PC-9 (cell line): ENCODE measurements at regions not wholly inside any gene's neighbourhood (a gene's known extent, or its start where the extent isn't known, plus 50 kb on each side); places are given as distances from the start of the nearest gene placed in this dataset.

Source experiments
- EZH2 ChIP-seq: fragments of 200-600 bp; sonication (generic); IDR thresholded peaks from 2 replicates; pipeline ENCODE4 v1.8.0; 2017; ENCODE audit warnings: antibody characterized with exemption, low read depth
- TF ChIP-seq, protein P1 (sequence below): fragments of 200-600 bp; sonication (generic); conservative IDR thresholded peaks from 2 replicates; pipeline ENCODE4 v1.6.1; 2017; ENCODE audit warnings: mixed run types, antibody characterized with exemption, mild to moderate bottlenecking, moderate library complexity

DNA sequence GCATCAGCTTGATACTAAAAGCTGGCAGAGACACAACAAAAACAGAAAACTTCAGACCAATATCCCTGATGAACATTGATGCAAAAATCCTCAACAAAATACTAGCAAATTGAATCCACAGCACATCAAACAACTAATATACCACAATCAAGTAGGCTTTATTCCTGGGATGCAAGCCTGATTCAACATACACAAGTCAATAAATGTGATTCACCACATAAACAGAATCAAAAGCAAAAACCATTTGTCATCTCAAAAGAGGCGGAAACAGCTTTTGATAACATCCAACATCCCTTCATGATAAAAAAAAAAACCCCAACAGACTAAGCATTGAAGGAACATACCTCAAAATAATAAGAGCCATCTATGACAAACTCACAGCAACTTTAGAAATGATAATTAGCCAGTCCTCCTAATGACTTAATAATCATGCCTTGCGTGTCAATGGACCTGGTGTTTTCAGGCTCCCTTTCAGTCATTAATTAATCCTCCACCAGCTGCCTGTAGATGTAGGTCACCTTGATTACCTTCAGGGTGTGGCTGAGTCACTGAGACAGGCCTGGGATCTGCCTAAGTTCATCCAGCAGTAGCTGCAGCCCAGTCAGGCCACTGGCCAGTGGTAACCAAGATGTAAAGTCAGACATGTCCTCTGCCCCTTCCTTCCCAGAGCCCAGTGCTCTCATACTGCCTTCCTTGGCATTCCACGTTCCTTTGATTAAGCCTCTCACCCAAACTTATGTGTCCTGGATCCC, 109.8 kb downstream of the EHF start:
- TF ChIP-seq EZH2, result no peak
- TF ChIP-seq, protein P1, sequence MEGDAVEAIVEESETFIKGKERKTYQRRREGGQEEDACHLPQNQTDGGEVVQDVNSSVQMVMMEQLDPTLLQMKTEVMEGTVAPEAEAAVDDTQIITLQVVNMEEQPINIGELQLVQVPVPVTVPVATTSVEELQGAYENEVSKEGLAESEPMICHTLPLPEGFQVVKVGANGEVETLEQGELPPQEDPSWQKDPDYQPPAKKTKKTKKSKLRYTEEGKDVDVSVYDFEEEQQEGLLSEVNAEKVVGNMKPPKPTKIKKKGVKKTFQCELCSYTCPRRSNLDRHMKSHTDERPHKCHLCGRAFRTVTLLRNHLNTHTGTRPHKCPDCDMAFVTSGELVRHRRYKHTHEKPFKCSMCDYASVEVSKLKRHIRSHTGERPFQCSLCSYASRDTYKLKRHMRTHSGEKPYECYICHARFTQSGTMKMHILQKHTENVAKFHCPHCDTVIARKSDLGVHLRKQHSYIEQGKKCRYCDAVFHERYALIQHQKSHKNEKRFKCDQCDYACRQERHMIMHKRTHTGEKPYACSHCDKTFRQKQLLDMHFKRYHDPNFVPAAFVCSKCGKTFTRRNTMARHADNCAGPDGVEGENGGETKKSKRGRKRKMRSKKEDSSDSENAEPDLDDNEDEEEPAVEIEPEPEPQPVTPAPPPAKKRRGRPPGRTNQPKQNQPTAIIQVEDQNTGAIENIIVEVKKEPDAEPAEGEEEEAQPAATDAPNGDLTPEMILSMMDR, result no peak
